Upper lobe of left lung (tissue), 4 donors: ENCODE measurements at regions not wholly inside any gene's neighbourhood (a gene's known extent, or its start where the extent isn't known, plus 50 kb on each side); places are given as distances from the start of the nearest gene placed in this dataset.

Experiments used
- CTCF ChIP-seq, 6 experiments: fragments of 450-650 bp in 4 of 6; fragments of 200-600 bp in 2 of 6; sonication (generic) in 2 of 6; IDR thresholded peaks; one replicate each; pipeline ENCODE4 v1.5.1; 2016 to 2019; ENCODE audit warnings: antibody characterized with exemption in 6 of 6
- EP300 ChIP-seq, 4 donors: sonication (generic); formaldehyde crosslinking; IDR thresholded peaks; one replicate each; pipeline ENCODE4 v1.5.1; 2017; ENCODE audit warnings: antibody characterized with exemption in 4 of 4, control low read depth in 2 of 4
- POLR2A ChIP-seq, 4 donors: fragments of 450-650 bp; IDR thresholded peaks; one replicate each; pipeline ENCODE4 v1.5.1; 2016 to 2017; ENCODE audit warnings: antibody characterized with exemption in 4 of 4, mild to moderate bottlenecking in 2 of 4

GRCh38 chr19:29001141-29001581, 211.8 kb downstream of the UQCRFS1 start:
- no peak for TF ChIP-seq CTCF (IDR thresholded peaks at IDR 0.05)
- TF ChIP-seq POLR2A (IDR thresholded peaks at IDR 0.05) = no peak
- no peak for TF ChIP-seq EP300 (IDR thresholded peaks at IDR 0.05)
